Stimulated activated CD4-positive, alpha-beta T cell treated with anti-CD3 and anti-CD28 coated beads, Interleukin-4, amount 100 ng/mL, for 4 hours (primary cell): ENCODE measurements at regions not wholly inside any gene's neighbourhood (a gene's known extent, or its start where the extent isn't known, plus 50 kb on each side); places are given as distances from the start of the nearest gene placed in this dataset.

Source experiments
- DNase-seq, 2 experiments: peaks; one replicate each; pipeline ENCODE4 v3.0.0-alpha.2; 2020

- no peak for DNase-seq
Observed at GRCh38 chr14:98146416-98146815, 1125.6 kb downstream of the BCL11B start.

- DNase-seq: no peak
Observed at GRCh38 chr14:98154254-98154653, 1117.7 kb downstream of the BCL11B start.

- no peak for DNase-seq
Observed at GRCh38 chr14:98156411-98156810, 1115.6 kb downstream of the BCL11B start.

GRCh38 chr14:98160901-98161300 is 1111.1 kb downstream of the BCL11B start:
- DNase-seq: no peak

- no peak for DNase-seq
Observed at GRCh38 chr14:98161356-98161755, 1110.6 kb downstream of the BCL11B start.

- no peak for DNase-seq
Observed at GRCh38 chr14:98162856-98163805, 1108.9 kb downstream of the BCL11B start.

- no peak for DNase-seq
Observed at GRCh38 chr14:98163873-98164272, 1108.1 kb downstream of the BCL11B start.

- no peak for DNase-seq
Observed at GRCh38 chr14:98165976-98166375, 1106.0 kb downstream of the BCL11B start.

GRCh38 chr14:98167275-98167674 is 1104.7 kb downstream of the BCL11B start:
- no peak for DNase-seq

- no peak for DNase-seq
Observed at GRCh38 chr14:98167705-98168104, 1104.3 kb downstream of the BCL11B start.

- no peak for DNase-seq
Observed at GRCh38 chr14:98168211-98168985, 1103.6 kb downstream of the BCL11B start.

- DNase-seq: no peak
Observed at GRCh38 chr14:98169170-98169587, 1102.8 kb downstream of the BCL11B start.

- DNase-seq: no peak
Observed at GRCh38 chr14:98170575-98170974, 1101.4 kb downstream of the BCL11B start.

- DNase-seq: no peak
Observed at GRCh38 chr14:98171654-98172053, 1100.3 kb downstream of the BCL11B start.

GRCh38 chr14:98172243-98172778 is 1099.7 kb downstream of the BCL11B start:
- no peak for DNase-seq

GRCh38 chr14:98173305-98173704 is 1098.7 kb downstream of the BCL11B start:
- DNase-seq: peak in 1 of 2 experiments; percentile 45

GRCh38 chr14:98174041-98174440 is 1098.0 kb downstream of the BCL11B start:
- DNase-seq: no peak

GRCh38 chr14:98175436-98175835 is 1096.6 kb downstream of the BCL11B start:
- DNase-seq: no peak

GRCh38 chr14:98175881-98176280 is 1096.1 kb downstream of the BCL11B start:
- no peak for DNase-seq

GRCh38 chr14:98176892-98177291 is 1095.1 kb downstream of the BCL11B start:
- DNase-seq: no peak

GRCh38 chr14:98177551-98177950 is 1094.4 kb downstream of the BCL11B start:
- peak; percentile 58 to 85 for DNase-seq

GRCh38 chr14:98181241-98181640 is 1090.8 kb downstream of the BCL11B start:
- DNase-seq: no peak

- peak in 1 of 2 experiments; percentile 54 for DNase-seq
Observed at GRCh38 chr14:98181768-98182167, 1090.2 kb downstream of the BCL11B start.
